ENCODE measurements at regions not wholly inside any gene's neighbourhood (a gene's known extent, or its start where the extent isn't known, plus 50 kb on each side); places are given as distances from the start of the nearest gene placed in this dataset.

GRCh38 chrX:134747006-134747405, 50.0 kb downstream of the PABIR2 start:
- no peak for DNase-seq

GRCh38 chrX:134746410-134746785, 50.6 kb downstream of the PABIR2 start:
- no peak for DNase-seq

- peak; percentile 2 for DNase-seq
Measured at GRCh38 chrX:134745636-134746409, 51.2 kb downstream of the PABIR2 start.

GRCh38 chrX:134743091-134743490, 53.9 kb downstream of the PABIR2 start:
- no peak for DNase-seq

GRCh38 chrX:134742573-134742972, 54.4 kb downstream of the PABIR2 start:
- no peak for DNase-seq

- no peak for DNase-seq
Measured at GRCh38 chrX:134741746-134742145, 55.3 kb downstream of the PABIR2 start.

GRCh38 chrX:134738986-134739740, 57.8 kb downstream of the PABIR2 start:
- DNase-seq, result no peak

GRCh38 chrX:134738445-134738844, 58.6 kb downstream of the PABIR2 start:
- DNase-seq, result no peak

GRCh38 chrX:134737721-134738369, 59.2 kb downstream of the PABIR2 start:
- no peak for DNase-seq

GRCh38 chrX:134737061-134737460, 59.9 kb downstream of the PABIR2 start:
- DNase-seq, result no peak

- DNase-seq, result no peak
Measured at GRCh38 chrX:134736356-134736755, 60.6 kb downstream of the PABIR2 start.

- no peak for DNase-seq
Measured at GRCh38 chrX:134735015-134735414, 62.0 kb downstream of the PABIR2 start.

- DNase-seq, result no peak
Measured at GRCh38 chrX:134734466-134734952, 62.5 kb downstream of the PABIR2 start.

- no peak for DNase-seq
Measured at GRCh38 chrX:134733591-134733990, 63.4 kb downstream of the PABIR2 start.

- no peak for DNase-seq
Measured at GRCh38 chrX:134732676-134733075, 64.3 kb downstream of the PABIR2 start.

GRCh38 chrX:134732152-134732551, 64.9 kb downstream of the PABIR2 start:
- DNase-seq, result no peak

- DNase-seq, result no peak
Measured at GRCh38 chrX:134727363-134727762, 69.1 kb upstream of the PLAC1 start.

GRCh38 chrX:134725103-134725690, 66.9 kb upstream of the PLAC1 start:
- DNase-seq, result no peak

- no peak for DNase-seq
Measured at GRCh38 chrX:134721766-134722532, 63.7 kb upstream of the PLAC1 start.

GRCh38 chrX:134718966-134719317, 60.7 kb upstream of the PLAC1 start:
- DNase-seq, result peak; percentile 66

GRCh38 chrX:134718105-134718965, 60.1 kb upstream of the PLAC1 start:
- DNase-seq, result peak; percentile 52

- no peak for DNase-seq
Measured at GRCh38 chrX:134717698-134718097, 59.4 kb upstream of the PLAC1 start.
